ENCODE measurements at regions not wholly inside any gene's neighbourhood (a gene's known extent, or its start where the extent isn't known, plus 50 kb on each side); places are given as distances from the start of the nearest gene placed in this dataset.

DNA sequence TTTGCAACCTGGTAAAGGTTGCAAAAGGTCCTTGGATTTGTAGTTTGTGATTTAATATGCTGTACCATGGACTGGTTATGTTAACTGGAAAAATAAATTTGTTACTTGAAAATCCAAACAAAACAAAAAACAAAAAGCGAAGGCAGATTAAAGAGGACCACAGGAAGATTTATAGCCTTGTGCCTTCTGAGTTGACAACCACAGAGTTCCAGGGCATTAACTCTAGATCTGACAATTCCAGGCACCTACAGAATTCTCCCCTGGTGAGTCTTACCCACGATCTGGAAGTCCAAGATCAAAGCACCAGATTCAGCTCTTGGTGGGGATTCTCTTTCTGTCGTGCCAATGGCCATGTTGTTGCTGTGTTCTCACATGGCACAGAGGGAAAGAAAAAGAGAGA, 107.9 kb upstream of the SELENOP start:
- TF ChIP-seq, protein P1, sequence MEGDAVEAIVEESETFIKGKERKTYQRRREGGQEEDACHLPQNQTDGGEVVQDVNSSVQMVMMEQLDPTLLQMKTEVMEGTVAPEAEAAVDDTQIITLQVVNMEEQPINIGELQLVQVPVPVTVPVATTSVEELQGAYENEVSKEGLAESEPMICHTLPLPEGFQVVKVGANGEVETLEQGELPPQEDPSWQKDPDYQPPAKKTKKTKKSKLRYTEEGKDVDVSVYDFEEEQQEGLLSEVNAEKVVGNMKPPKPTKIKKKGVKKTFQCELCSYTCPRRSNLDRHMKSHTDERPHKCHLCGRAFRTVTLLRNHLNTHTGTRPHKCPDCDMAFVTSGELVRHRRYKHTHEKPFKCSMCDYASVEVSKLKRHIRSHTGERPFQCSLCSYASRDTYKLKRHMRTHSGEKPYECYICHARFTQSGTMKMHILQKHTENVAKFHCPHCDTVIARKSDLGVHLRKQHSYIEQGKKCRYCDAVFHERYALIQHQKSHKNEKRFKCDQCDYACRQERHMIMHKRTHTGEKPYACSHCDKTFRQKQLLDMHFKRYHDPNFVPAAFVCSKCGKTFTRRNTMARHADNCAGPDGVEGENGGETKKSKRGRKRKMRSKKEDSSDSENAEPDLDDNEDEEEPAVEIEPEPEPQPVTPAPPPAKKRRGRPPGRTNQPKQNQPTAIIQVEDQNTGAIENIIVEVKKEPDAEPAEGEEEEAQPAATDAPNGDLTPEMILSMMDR (IDR thresholded peaks at IDR 0.05): no peak
- TF ChIP-seq EP300 (IDR thresholded peaks at IDR 0.05): no peak
